GM23338 (cell line): ENCODE measurements at regions not wholly inside any gene's neighbourhood (a gene's known extent, or its start where the extent isn't known, plus 50 kb on each side); places are given as distances from the start of the nearest gene placed in this dataset.

Source experiments
- ATAC-seq: fragments of 200-7000 bp; cut with Tn5 transposase; 3 replicates; pipeline ENCODE4 v1.9.1; 2020
- DNase-seq: peaks from one replicate; pipeline ENCODE4 v3.0.0-alpha.2; 2015; ENCODE audit warnings: low spot score
- H2AFZ ChIP-seq: fragments of 200-600 bp; sonication (generic); 2 replicates; pipeline ENCODE4 v1.8.0; 2016; ENCODE audit warnings: antibody characterized with exemption, mild to moderate bottlenecking, moderate library complexity
- H3F3A ChIP-seq: fragments of 200-600 bp; sonication (generic); replicated peaks from 2 replicates; pipeline ENCODE4 v1.8.0; 2017; ENCODE audit warnings: antibody characterized with exemption, mixed run types, low read depth
- H3K27ac ChIP-seq: fragments of 200-600 bp; sonication (generic); 2 replicates; pipeline ENCODE4 v1.6.1; 2016; ENCODE audit warnings: low read depth
- H3K27me3 ChIP-seq: fragments of 200-600 bp; sonication (generic); 2 replicates; pipeline ENCODE4 v1.8.0; 2016; ENCODE audit warnings: mild to moderate bottlenecking, mixed run types, moderate library complexity; ENCODE audit not compliant: insufficient read depth
- H3K36me3 ChIP-seq: fragments of 200-600 bp; sonication (generic); 2 replicates; pipeline ENCODE4 v1.8.0; 2016; ENCODE audit warnings: mild to moderate bottlenecking; ENCODE audit not compliant: insufficient read depth
- H3K4me1 ChIP-seq: fragments of 200-600 bp; sonication (generic); 2 replicates; pipeline ENCODE4 v1.8.0; 2016; ENCODE audit warnings: mild to moderate bottlenecking, moderate library complexity; ENCODE audit not compliant: insufficient read depth
- H3K4me2 ChIP-seq: fragments of 200-600 bp; sonication (generic); 2 replicates; pipeline ENCODE4 v1.7.1; 2017; ENCODE audit warnings: mixed run types
- H3K4me3 ChIP-seq: fragments of 200-600 bp; sonication (generic); 2 replicates; pipeline ENCODE4 v1.6.1; 2016; ENCODE audit warnings: mixed run types
- H3K79me2 ChIP-seq: fragments of 200-600 bp; sonication (generic); replicated peaks from 2 replicates; pipeline ENCODE4 v1.8.0; 2017; ENCODE audit warnings: mild to moderate bottlenecking; ENCODE audit not compliant: insufficient read depth
- H3K9me2 ChIP-seq: fragments of 200-600 bp; sonication (generic); 2 replicates; pipeline ENCODE4 v1.8.0; 2017; ENCODE audit not compliant: insufficient read depth
- H4K20me1 ChIP-seq: fragments of 200-600 bp; sonication (generic); replicated peaks from 2 replicates; pipeline ENCODE4 v1.8.0; 2017; ENCODE audit warnings: mild to moderate bottlenecking; ENCODE audit not compliant: insufficient read depth
- H3K27ac Mint-ChIP-seq: 2 replicates; pipeline ENCODE4 v1.8.0; 2020; ENCODE audit warnings: inconsistent platforms, mild to moderate bottlenecking, moderate library complexity, mixed read lengths
- H3K27me3 Mint-ChIP-seq: 3 replicates; pipeline ENCODE4 v1.8.0; 2022; ENCODE audit warnings: low read depth, mild to moderate bottlenecking, moderate library complexity, mixed read lengths, inconsistent platforms; ENCODE audit not compliant: insufficient read depth, poor library complexity
- H3K36me3 Mint-ChIP-seq: 3 replicates; pipeline ENCODE4 v1.8.0; 2021; ENCODE audit warnings: low read depth, mild to moderate bottlenecking, inconsistent platforms, moderate library complexity, mixed read lengths
- H3K4me1 Mint-ChIP-seq: 3 replicates; pipeline ENCODE4 v1.8.0; 2020; ENCODE audit warnings: mild to moderate bottlenecking, inconsistent platforms, mixed read lengths
- H3K4me3 Mint-ChIP-seq: 3 replicates; pipeline ENCODE4 v1.8.0; 2021; ENCODE audit warnings: moderate library complexity, mild to moderate bottlenecking, inconsistent platforms, mixed read lengths
- H3K9me3 Mint-ChIP-seq: 3 replicates; pipeline ENCODE4 v1.8.0; 2020; ENCODE audit warnings: moderate library complexity, mild to moderate bottlenecking, inconsistent platforms, mixed read lengths
- CREB1 ChIP-seq: fragments of 250-450 bp; sonication (Bioruptor Pico); IDR thresholded peaks from 2 replicates; pipeline ENCODE4 v1.5.0; 2020; ENCODE audit warnings: low read depth, mild to moderate bottlenecking, moderate library complexity
- ETS1 ChIP-seq: IDR thresholded peaks from 2 replicates; pipeline ENCODE4 v1.6.1; 2016; ENCODE audit warnings: antibody characterized with exemption
- EZH2 ChIP-seq: fragments of 200-600 bp; sonication (generic); IDR thresholded peaks from one replicate; pipeline ENCODE4 v1.8.0; 2017; ENCODE audit warnings: antibody characterized with exemption, mild to moderate bottlenecking, low read depth; ENCODE audit not compliant: unreplicated experiment
- EZH2phosphoT487 ChIP-seq: fragments of 200-600 bp; sonication (generic); IDR thresholded peaks from one replicate; pipeline ENCODE4 v1.8.1; 2018; ENCODE audit warnings: antibody characterized with exemption; ENCODE audit not compliant: unreplicated experiment
- NANOG ChIP-seq: IDR thresholded peaks from 2 replicates; pipeline ENCODE4 v1.6.1; 2016; ENCODE audit warnings: antibody characterized with exemption, borderline replicate concordance
- POLR2AphosphoS5 ChIP-seq: IDR thresholded peaks from 2 replicates; pipeline ENCODE4 v1.6.1; 2016; ENCODE audit warnings: antibody characterized with exemption, low read depth
- STAT1 ChIP-seq: IDR thresholded peaks from one replicate; pipeline ENCODE4 v1.6.1; 2016; ENCODE audit warnings: antibody characterized with exemption; ENCODE audit not compliant: unreplicated experiment
- ZNF114 ChIP-seq: fragments of 250-450 bp; sonication (Bioruptor Pico); IDR thresholded peaks from 2 replicates; pipeline ENCODE4 v1.5.0; 2020; ENCODE audit warnings: mild to moderate bottlenecking, moderate library complexity
- ZNF331 ChIP-seq: fragments of 250-450 bp; sonication (Bioruptor Pico); IDR thresholded peaks from 2 replicates; pipeline ENCODE4 v1.5.0; 2020; ENCODE audit warnings: low read depth, mild to moderate bottlenecking, moderate library complexity
- TF ChIP-seq, protein P1 (sequence below), 2 experiments: fragments of 200-600 bp in 1 of 2; sonication (generic) in 1 of 2; conservative IDR thresholded peaks; 2 replicates each; pipeline versions ENCODE4 v1.5.1 to v1.6.1; 2016 to 2017; ENCODE audit warnings: antibody characterized with exemption in 2 of 2, low read depth in 2 of 2, mild to moderate bottlenecking in 2 of 2, moderate library complexity in 1 of 2

GRCh38 chr2:136351684-136352083, 233.7 kb upstream of the CXCR4 start:
- Histone ChIP-seq H3K4me2 (no peak overlapping the region), H3K36me3 (no peaks in the 10 kb centered on the region), H3K4me3 (no peak overlapping the region), H3K4me1 (no peaks in the 10 kb centered on the region), H4K20me1 (no peaks in the 10 kb centered on the region), H3K27me3 (no peaks in the 10 kb centered on the region), H3F3A (no peaks in the 10 kb centered on the region), H3K9me2 (no peaks in the 10 kb centered on the region), H3K79me2 (no peaks in the 10 kb centered on the region), H2AFZ (peak overlapping the region; percentile 69), H3K27ac (no peak overlapping the region)
- Mint-ChIP-seq H3K27ac (no peak overlapping the region), H3K4me1 (no peaks in the 10 kb centered on the region; the same call in 2 of the 3 replicates), H3K4me3 (no peak overlapping the region), H3K9me3 (peaks cover 3% of the 10 kb centered on the region; the same call in 2 of the 3 replicates), H3K36me3 (no peaks in the 10 kb centered on the region), H3K27me3 (no peaks in the 10 kb centered on the region)
- TF ChIP-seq EZH2, result no peak
- TF ChIP-seq, protein P1, sequence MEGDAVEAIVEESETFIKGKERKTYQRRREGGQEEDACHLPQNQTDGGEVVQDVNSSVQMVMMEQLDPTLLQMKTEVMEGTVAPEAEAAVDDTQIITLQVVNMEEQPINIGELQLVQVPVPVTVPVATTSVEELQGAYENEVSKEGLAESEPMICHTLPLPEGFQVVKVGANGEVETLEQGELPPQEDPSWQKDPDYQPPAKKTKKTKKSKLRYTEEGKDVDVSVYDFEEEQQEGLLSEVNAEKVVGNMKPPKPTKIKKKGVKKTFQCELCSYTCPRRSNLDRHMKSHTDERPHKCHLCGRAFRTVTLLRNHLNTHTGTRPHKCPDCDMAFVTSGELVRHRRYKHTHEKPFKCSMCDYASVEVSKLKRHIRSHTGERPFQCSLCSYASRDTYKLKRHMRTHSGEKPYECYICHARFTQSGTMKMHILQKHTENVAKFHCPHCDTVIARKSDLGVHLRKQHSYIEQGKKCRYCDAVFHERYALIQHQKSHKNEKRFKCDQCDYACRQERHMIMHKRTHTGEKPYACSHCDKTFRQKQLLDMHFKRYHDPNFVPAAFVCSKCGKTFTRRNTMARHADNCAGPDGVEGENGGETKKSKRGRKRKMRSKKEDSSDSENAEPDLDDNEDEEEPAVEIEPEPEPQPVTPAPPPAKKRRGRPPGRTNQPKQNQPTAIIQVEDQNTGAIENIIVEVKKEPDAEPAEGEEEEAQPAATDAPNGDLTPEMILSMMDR (conservative IDR thresholded peaks at IDR 0.05; ENCODE audit: low read depth in 2 of 2), result no peak
- TF ChIP-seq ETS1, result no peak
- TF ChIP-seq STAT1, result no peak
- no peak for TF ChIP-seq CREB1 (CRISPR knock-in tag)
- no peak for DNase-seq
- no peak for ATAC-seq

- H2AFZ ChIP-seq, result no peak overlapping the region; the same call in 1 of the 2 replicates
- H3K4me3 ChIP-seq, result no peak overlapping the region
- Mint-ChIP-seq H3K27ac (no peak overlapping the region; the same call in 1 of the 2 replicates), H3K27me3 (no peaks in the 10 kb centered on the region), H3K36me3 (no peaks in the 10 kb centered on the region), H3K9me3 (peaks cover 3% of the 10 kb centered on the region; the same call in 2 of the 3 replicates), H3K4me1 (no peaks in the 10 kb centered on the region), H3K4me3 (no peak overlapping the region)
- H3K79me2 ChIP-seq, result no peaks in the 10 kb centered on the region
- H3K27ac ChIP-seq, result no peak overlapping the region
- H4K20me1 ChIP-seq, result no peaks in the 10 kb centered on the region
- ATAC-seq, result no peak
- H3K9me2 ChIP-seq, result no peaks in the 10 kb centered on the region
- no peak for DNase-seq
- no peaks in the 10 kb centered on the region for H3F3A ChIP-seq
- TF ChIP-seq ZNF114 (CRISPR knock-in tag) (no peak), STAT1 (no peak), ZNF331 (no peak), EZH2 (no peak), NANOG (no peak), POLR2AphosphoS5 (no peak), ETS1 (no peak), CREB1 (CRISPR knock-in tag) (no peak), EZH2phosphoT487 (no peak)
- H3K4me1 ChIP-seq, result no peaks in the 10 kb centered on the region
- H3K4me2 ChIP-seq, result no peak overlapping the region
- H3K27me3 ChIP-seq, result no peaks in the 10 kb centered on the region
- H3K36me3 ChIP-seq, result no peaks in the 10 kb centered on the region
Observed at GRCh38 chr2:136347981-136348380, 230.0 kb upstream of the CXCR4 start.
